HuH-7 (cell line): ENCODE measurements at regions not wholly inside any gene's neighbourhood (a gene's known extent, or its start where the extent isn't known, plus 50 kb on each side); places are given as distances from the start of the nearest gene placed in this dataset.
A peak's percentile ranks its signal among the peaks of the same experiment; 100 is the strongest.
"Not testable (repeated sequence)": the region's sequence is repeated elsewhere in the genome, so short reads cannot be mapped to it uniquely, and the experiment has no call there.

ENCODE experiments used
- DNase-seq: peaks from one replicate; pipeline ENCODE4 v3.0.0; 2011; ENCODE audit warnings: low spot score

DNA sequence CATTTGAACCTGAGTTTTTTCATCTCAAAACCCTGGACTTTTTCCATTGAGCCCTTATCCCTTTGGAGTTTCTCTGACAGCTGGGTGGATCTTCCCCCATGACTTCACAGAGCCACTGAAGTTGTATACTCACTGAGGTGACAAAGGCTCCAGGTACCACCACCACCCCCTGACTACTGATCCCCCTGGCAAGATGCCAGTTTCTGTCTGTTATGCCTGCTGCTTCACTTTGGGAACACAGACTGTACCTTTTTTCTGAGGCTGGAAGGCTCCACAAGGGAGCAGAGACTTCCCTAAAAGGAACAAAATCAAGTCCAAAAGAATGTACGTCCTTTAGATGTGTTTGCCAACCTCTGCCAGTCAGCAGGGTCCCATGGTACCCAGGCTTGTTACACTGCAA lies 160.3 kb upstream of the JADE1 start:
- DNase-seq, result no peak

DNA sequence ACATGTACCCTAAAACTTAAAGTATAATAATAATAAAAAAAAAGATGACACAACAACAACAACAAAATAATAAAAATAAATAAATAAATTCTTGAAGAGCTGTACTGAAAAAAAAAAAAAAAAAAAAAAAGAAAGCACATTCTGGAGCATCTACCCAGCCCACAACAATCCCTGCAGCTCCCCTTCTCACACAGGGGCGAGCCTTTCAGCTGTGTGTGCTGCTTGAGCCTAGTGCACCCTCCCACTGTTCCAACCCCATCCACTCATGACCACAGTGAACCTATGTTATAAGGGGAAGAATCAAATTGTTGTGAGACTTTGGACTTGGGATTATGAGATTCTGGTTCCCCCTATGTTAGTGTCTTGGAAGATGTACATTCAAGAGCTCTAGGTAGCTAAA lies 161.5 kb upstream of the JADE1 start:
- DNase-seq, result no peak

DNA sequence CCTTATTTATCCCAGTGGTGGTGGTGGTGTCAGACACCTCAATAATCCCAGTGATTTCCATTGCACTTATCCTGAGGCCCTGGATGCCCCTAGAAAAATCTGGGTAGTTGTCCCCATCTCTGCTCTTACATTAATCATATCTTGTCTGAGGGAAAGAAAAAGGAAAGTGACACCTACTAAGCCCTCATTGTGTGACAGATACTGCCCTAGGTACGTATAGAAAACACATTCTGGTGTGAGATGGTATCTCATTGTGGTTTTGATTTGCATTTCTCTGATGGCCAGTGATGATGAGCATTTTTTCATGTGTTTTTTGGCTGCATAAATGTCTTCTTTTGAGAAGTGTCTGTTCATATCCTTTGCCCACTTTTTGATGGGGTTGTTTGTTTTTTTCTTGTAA lies 162.6 kb upstream of the JADE1 start:
- not testable (repeated sequence) for DNase-seq

DNA sequence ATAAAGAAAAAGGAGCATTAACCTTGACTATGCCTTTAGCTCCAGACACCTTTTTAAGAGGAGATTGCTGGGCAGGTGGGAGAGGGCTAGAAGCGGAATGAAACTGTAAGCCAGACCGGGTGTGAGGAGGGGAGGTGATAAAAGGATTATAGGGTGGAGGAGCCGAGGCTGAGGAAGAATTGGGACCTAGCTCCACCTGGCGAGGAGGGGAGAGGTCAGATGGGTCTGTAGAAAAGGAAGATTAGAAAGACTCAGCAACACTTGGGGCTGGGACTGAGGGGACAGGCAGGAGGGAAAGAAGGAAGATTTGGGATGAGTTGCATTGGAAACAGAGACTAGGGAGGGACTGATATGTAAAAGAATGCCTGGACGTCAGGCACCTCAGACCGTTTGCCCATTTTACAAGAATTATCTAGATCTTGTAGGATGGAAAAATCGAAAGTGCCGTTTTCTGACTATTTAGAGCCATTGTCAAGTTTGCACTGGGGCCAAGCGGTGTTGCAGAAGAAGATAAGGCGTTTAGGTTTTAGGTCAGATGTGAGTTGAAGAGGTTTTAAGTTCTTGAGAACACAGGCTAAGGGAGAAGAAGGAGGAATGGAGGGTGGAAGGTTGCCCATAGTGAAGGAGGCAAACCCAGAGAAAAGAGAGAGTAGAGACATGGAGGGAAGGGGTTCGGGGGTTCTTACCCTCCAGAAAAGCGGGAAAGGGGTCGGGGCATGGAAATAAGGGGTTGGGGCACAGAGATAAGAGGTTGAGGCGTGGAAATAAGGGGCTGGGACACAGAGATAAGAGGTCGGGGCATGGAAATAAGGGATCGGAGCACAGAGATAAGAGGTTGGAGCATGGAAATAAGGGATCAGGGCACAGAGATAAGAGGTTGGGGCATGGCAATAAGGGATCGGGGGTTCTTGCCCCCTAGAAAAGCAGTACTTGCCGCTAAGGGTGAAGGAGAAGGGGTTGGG lies 164.5 kb upstream of the JADE1 start:
- DNase-seq, result not testable (repeated sequence)

DNA sequence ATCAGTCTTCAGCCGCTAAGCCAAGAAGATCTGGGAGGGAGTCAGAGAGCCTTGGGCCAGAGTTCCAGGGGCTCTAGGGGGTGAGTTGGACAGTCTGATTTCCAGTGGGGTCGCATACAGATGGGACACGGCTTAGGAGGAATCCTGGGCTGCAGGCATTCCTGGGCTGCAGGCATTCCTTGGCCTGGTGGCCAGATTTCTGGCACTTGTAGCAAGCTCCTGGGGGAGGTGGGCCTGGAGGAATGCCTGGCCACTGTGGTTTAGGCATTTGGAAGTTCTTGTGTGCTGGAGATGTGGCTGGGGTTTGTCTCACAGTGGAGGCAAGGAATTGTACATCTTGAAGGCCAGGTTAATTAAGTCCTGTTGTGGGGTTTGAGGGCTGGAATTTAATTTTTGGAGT lies 165.4 kb upstream of the JADE1 start:
- DNase-seq, result not testable (repeated sequence)

- not testable (repeated sequence) for DNase-seq
These were observed 167.9 kb upstream of the JADE1 start for GRCh38 chr4:128641566-128641965.

- no peak for DNase-seq
These were observed 169.8 kb upstream of the JADE1 start for GRCh38 chr4:128639541-128640270.

GRCh38 chr4:128636906-128637305 lies 172.6 kb upstream of the JADE1 start:
- no peak for DNase-seq

- no peak for DNase-seq
These were observed 173.4 kb upstream of the JADE1 start for GRCh38 chr4:128635955-128636560.

- peak; percentile 34 for DNase-seq
These were observed 174.2 kb upstream of the JADE1 start for GRCh38 chr4:128635141-128635954.

GRCh38 chr4:128633067-128633466 lies 176.4 kb upstream of the JADE1 start:
- DNase-seq, result no peak

GRCh38 chr4:128630871-128631270 lies 178.6 kb upstream of the JADE1 start:
- no peak for DNase-seq

DNA sequence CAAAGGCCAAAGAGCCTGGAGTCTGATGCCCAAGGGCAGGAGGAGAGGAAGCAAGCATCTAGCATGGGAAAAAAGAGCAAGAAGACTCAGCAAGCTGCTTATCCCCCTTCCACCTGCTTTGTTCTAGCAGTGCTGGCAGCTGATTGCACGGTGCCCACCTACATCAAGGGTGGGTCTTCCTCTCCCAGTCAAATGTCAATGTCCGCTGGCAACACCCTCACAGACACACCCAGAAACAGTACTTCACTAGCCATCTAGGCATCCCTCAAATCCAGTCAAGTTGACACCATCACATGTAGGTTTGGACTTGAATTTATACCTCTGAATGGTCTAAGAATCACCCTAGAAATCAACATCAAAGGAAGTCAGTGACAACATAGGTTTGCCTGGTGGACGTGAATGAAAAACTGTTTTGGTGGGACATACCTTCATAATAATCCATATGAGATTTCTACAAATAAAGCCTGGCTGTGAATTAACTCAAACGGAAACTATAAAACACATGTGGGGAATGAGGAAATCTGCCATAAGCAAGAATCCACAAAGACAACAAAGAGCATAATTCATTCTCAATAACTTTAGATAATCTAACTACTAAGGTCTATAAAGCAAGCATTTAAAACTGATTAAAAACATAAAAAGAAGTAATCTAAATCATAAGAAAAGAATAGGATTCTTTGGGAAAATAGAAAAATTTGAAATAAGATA lies 185.8 kb upstream of the JADE1 start:
- DNase-seq, result no peak

- not testable (repeated sequence) for DNase-seq
These were observed 189.1 kb upstream of the JADE1 start for GRCh38 chr4:128620279-128620965.

- DNase-seq, result no peak
These were observed 194.3 kb upstream of the JADE1 start for GRCh38 chr4:128615197-128615596.

GRCh38 chr4:128608006-128608405 lies 201.5 kb upstream of the JADE1 start:
- no peak for DNase-seq

DNA sequence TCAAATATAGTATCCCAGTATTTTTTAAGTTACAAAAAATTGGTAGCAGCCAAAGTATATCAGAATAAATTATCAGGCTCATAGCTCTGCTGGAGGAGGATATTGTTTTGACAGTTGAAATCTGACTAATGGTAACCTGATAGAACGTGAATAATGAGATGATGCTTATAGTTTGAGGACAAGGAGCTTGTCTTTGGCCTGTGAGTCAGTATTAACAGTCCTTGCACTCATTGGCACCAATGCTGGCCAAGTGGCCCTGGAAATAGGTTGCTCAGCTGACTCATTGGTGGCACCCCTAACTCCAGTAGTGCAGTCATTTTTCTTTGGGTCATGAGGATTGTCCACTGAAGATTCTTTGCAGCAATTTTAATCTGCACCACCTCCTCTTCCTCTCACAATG lies 203.3 kb upstream of the JADE1 start:
- no peak for DNase-seq

DNA sequence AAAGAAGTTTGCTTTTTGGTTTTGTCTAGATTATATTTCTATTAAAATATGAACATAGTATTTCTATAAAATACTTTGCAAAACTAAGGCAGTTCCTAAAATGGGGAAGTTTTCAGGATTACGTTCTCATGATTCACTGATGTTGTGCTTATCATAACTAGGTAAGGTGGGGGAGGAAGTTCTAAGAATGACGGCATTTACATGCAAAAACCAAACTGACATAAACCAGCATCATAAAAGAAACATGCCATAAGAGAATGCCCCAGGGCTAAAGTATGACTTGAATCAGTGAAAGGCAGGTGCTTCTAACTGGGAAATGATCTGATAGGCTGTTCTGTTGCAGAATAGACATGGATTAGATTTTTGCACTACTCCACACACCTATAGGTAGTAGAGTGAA lies 204.7 kb upstream of the JADE1 start:
- no peak for DNase-seq

- no peak for DNase-seq
These were observed 205.3 kb upstream of the JADE1 start for GRCh38 chr4:128604204-128604603.

DNA sequence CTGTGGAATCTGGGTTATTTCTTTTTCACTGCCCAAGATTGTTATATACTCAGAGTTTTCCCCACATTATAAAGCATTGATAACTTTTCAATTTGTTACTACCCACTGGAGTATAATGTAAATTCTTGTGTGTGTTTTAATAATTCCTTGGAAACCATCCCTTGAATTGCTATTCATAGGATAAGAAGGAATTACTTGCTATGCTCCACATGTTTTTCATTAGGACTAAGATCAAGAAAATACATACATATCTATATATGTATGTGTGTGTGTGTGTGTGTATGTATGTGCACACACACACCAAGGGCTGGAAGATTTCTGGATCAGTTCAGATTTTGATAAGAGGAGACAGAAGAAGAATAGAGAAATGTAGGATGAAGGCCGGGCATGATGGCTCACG lies 206.4 kb upstream of the JADE1 start:
- DNase-seq, result no peak
